ENCODE measurements at regions not wholly inside any gene's neighbourhood (a gene's known extent, or its start where the extent isn't known, plus 50 kb on each side); places are given as distances from the start of the nearest gene placed in this dataset.

- TF ChIP-seq CTCF (IDR thresholded peaks at IDR 0.05), result no peak
- no peak for TF ChIP-seq EP300 (IDR thresholded peaks at IDR 0.05)
- no peak for TF ChIP-seq PBX3 (IDR thresholded peaks at IDR 0.05)
- no peak for TF ChIP-seq RNF2 (IDR thresholded peaks at IDR 0.05; ENCODE audit: borderline replicate concordance, low read depth)
Observed at GRCh38 chr20:6993011-6993410, 225.5 kb downstream of the BMP2 start.

Measured in A549 (cell line).